ENCODE measurements at regions not wholly inside any gene's neighbourhood (a gene's known extent, or its start where the extent isn't known, plus 50 kb on each side); places are given as distances from the start of the nearest gene placed in this dataset.
A peak's percentile ranks its signal among the peaks of the same experiment; 100 is the strongest.

- no peak for DNase-seq
Measured at GRCh38 chr2:107398683-107399082, 428.0 kb upstream of the RGPD4 start.

- no peak for DNase-seq
Measured at GRCh38 chr2:107402330-107402729, 424.4 kb upstream of the RGPD4 start.

- no peak for DNase-seq
Measured at GRCh38 chr2:107405261-107405660, 421.4 kb upstream of the RGPD4 start.

GRCh38 chr2:107407017-107407416, 419.7 kb upstream of the RGPD4 start:
- DNase-seq: no peak

GRCh38 chr2:107407974-107408373, 418.7 kb upstream of the RGPD4 start:
- DNase-seq: no peak

GRCh38 chr2:107411267-107411666, 415.4 kb upstream of the RGPD4 start:
- DNase-seq: no peak

- DNase-seq: no peak
Measured at GRCh38 chr2:107412209-107412904, 414.3 kb upstream of the RGPD4 start.

- DNase-seq: peak; percentile 11
Measured at GRCh38 chr2:107412981-107413380, 413.7 kb upstream of the RGPD4 start.

- no peak for DNase-seq
Measured at GRCh38 chr2:107414376-107414775, 412.3 kb upstream of the RGPD4 start.

GRCh38 chr2:107418708-107419107, 408.0 kb upstream of the RGPD4 start:
- DNase-seq: peak; percentile 74

GRCh38 chr2:107419191-107419590, 407.5 kb upstream of the RGPD4 start:
- peak; percentile 48 for DNase-seq

- no peak for DNase-seq
Measured at GRCh38 chr2:107428781-107429180, 397.9 kb upstream of the RGPD4 start.

GRCh38 chr2:107430006-107430405, 396.7 kb upstream of the RGPD4 start:
- no peak for DNase-seq

- no peak for DNase-seq
Measured at GRCh38 chr2:107430596-107431266, 396.0 kb upstream of the RGPD4 start.

GRCh38 chr2:107436281-107436680, 390.4 kb upstream of the RGPD4 start:
- DNase-seq: no peak

- no peak for DNase-seq
Measured at GRCh38 chr2:107437265-107437664, 389.4 kb upstream of the RGPD4 start.

- DNase-seq: peak; percentile 7
Measured at GRCh38 chr2:107437807-107438206, 388.9 kb upstream of the RGPD4 start.

GRCh38 chr2:107448160-107448559, 378.5 kb upstream of the RGPD4 start:
- DNase-seq: no peak

- DNase-seq: no peak
Measured at GRCh38 chr2:107461301-107461700, 365.4 kb upstream of the RGPD4 start.

GRCh38 chr2:107462181-107462580, 364.5 kb upstream of the RGPD4 start:
- DNase-seq: peak; percentile 17

GRCh38 chr2:107466241-107466640, 360.5 kb upstream of the RGPD4 start:
- no peak for DNase-seq

- no peak for DNase-seq
Measured at GRCh38 chr2:107466984-107467773, 359.5 kb upstream of the RGPD4 start.

GRCh38 chr2:107469437-107469995, 357.2 kb upstream of the RGPD4 start:
- no peak for DNase-seq

GRCh38 chr2:107473150-107473549, 353.5 kb upstream of the RGPD4 start:
- DNase-seq: no peak

All from NCI-H82 (cell line).